BE2C (cell line): ENCODE measurements at regions not wholly inside any gene's neighbourhood (a gene's known extent, or its start where the extent isn't known, plus 50 kb on each side); places are given as distances from the start of the nearest gene placed in this dataset.

ENCODE experiments used
- DNase-seq: peaks from one replicate; pipeline ENCODE4 v3.0.0-alpha.2; 2020
- H3K27me3 ChIP-seq: fragments of 250-450 bp; sonication (Bioruptor Pico); 2 replicates; pipeline ENCODE4 v1.5.1; 2020; ENCODE audit warnings: mild to moderate bottlenecking
- H3K36me3 ChIP-seq: fragments of 250-450 bp; sonication (Bioruptor Pico); 2 replicates; pipeline ENCODE4 v1.5.1; 2020; ENCODE audit warnings: mild to moderate bottlenecking
- H3K4me1 ChIP-seq: fragments of 250-450 bp; sonication (Bioruptor Pico); 2 replicates; pipeline ENCODE4 v1.5.1; 2020
- H3K4me3 ChIP-seq: 2 replicates; pipeline ENCODE4 v1.5.1; 2011; ENCODE audit warnings: low read depth, low read length
- H3K9me3 ChIP-seq: fragments of 250-450 bp; sonication (Bioruptor Pico); 2 replicates; pipeline ENCODE4 v1.5.1; 2020
- CTCF ChIP-seq: IDR thresholded peaks from 2 replicates; pipeline ENCODE4 v1.5.1; 2012; ENCODE audit warnings: mild to moderate bottlenecking, low read depth, low read length

DNA sequence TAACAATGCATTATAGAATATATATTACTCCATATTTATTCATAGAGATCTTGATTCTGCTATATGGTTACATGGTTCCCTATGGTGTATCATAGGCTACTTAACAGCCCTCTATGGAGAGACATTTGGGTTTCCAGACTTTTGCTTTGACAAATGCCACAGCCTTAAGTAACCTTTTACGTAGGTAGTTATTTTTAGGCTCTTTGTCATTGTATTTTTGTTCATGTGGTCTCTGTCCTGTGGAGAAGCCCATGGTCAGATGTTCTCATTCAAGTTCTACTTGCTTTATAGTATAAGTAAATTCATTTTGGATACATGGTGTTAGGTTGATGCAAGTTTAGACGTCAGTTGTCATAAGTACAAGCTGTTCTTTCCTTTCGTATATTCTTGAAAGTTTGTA, 275.2 kb upstream of the THSD7B start:
- no peak for TF ChIP-seq CTCF
- no peaks in the 10 kb centered on the region for H3K36me3 ChIP-seq
- no peak overlapping the region for H3K4me3 ChIP-seq
- no peak for DNase-seq
- H3K9me3 ChIP-seq: no peaks in the 10 kb centered on the region
- H3K27me3 ChIP-seq: no peaks in the 10 kb centered on the region
- no peaks in the 10 kb centered on the region for H3K4me1 ChIP-seq

GRCh38 chr2:136487421-136487820, 277.9 kb upstream of the THSD7B start:
- TF ChIP-seq CTCF: no peak
- Histone ChIP-seq H3K9me3 (no peaks in the 10 kb centered on the region), H3K36me3 (no peaks in the 10 kb centered on the region), H3K27me3 (no peaks in the 10 kb centered on the region), H3K4me1 (no peaks in the 10 kb centered on the region), H3K4me3 (no peak overlapping the region)
- DNase-seq: no peak

- no peaks in the 10 kb centered on the region for H3K9me3 ChIP-seq
- TF ChIP-seq CTCF: no peak
- H3K4me3 ChIP-seq: no peak overlapping the region
- H3K4me1 ChIP-seq: no peaks in the 10 kb centered on the region
- no peaks in the 10 kb centered on the region for H3K36me3 ChIP-seq
- no peaks in the 10 kb centered on the region for H3K27me3 ChIP-seq
- DNase-seq: no peak
Observed at GRCh38 chr2:136486115-136486514, 279.2 kb upstream of the THSD7B start.

DNA sequence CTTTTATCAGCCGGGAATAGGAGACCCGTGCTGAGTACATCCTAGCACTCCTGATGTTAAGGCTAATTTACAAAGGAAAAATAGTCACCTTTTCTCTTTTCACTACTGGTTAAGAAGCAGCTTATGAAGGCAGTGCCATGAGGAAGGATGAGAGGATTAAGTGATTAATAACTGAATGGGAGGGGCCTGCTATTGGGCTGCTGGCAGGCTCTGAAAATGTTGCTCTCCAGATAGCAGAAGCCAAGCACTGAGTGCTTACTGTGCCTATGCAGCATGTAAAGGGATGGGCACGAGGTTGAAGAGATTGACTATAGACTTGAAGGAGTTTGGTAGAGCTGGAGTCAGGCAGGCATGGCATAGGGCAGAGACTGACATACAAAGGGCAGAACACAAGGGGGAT, 282.4 kb upstream of the THSD7B start:
- Histone ChIP-seq H3K36me3 (no peaks in the 10 kb centered on the region), H3K4me1 (no peaks in the 10 kb centered on the region), H3K9me3 (no peaks in the 10 kb centered on the region), H3K4me3 (no peak overlapping the region), H3K27me3 (no peaks in the 10 kb centered on the region)
- no peak for DNase-seq
- TF ChIP-seq CTCF: no peak

GRCh38 chr2:136482006-136482405, 283.3 kb upstream of the THSD7B start:
- Histone ChIP-seq H3K4me3 (no peak overlapping the region), H3K4me1 (no peaks in the 10 kb centered on the region), H3K9me3 (no peaks in the 10 kb centered on the region), H3K36me3 (no peaks in the 10 kb centered on the region), H3K27me3 (no peaks in the 10 kb centered on the region)
- DNase-seq: no peak
- TF ChIP-seq CTCF: no peak

DNA sequence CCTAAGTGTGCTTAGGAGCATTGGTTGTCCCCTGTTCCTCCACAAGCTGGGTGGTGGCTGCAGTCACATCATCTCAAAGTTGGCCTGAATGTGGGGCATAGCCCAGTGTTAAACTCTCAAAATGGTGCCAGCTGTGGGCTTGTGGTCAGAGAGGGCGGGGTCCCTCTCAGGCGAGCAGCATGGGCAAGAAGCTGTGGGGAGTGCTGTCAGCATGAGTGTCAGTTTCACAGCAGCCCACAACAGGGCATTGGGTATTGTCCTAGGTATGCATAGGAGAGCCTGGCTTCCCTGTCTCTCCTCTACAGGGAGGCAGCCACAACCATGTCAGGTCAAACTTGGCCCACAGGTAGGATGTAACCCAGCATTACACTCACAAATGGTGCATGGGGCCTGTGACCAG, 285.6 kb upstream of the THSD7B start:
- no peaks in the 10 kb centered on the region for H3K36me3 ChIP-seq
- DNase-seq: no peak
- no peaks in the 10 kb centered on the region for H3K9me3 ChIP-seq
- no peak overlapping the region for H3K4me3 ChIP-seq
- H3K4me1 ChIP-seq: no peaks in the 10 kb centered on the region
- H3K27me3 ChIP-seq: no peaks in the 10 kb centered on the region
- no peak for TF ChIP-seq CTCF
